ENCODE measurements at regions not wholly inside any gene's neighbourhood (a gene's known extent, or its start where the extent isn't known, plus 50 kb on each side); places are given as distances from the start of the nearest gene placed in this dataset.
"Not testable (repeated sequence)": the region's sequence is repeated elsewhere in the genome, so short reads cannot be mapped to it uniquely, and the experiment has no call there.

DNA sequence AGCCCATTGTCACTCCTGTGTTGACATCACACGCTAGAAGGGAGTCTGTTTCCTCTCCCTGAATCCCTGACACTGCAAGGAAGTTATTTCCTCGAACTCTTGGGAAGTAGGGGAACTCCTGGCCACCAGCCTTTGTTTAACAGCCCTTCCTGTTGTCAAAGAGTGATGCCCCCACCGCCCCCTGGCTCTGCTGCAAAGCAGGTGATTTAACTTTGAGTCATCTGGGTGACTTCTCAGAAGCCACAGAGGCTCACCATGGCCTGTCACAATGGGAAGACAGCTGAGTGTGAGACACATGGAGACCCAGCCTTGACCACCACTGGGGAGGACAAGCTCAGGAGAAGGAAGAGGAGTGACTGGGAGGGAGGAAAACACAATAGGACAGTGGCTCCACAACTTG, 182.8 kb downstream of the PSMG1 start:
- no peak for TF ChIP-seq CTCF (IDR thresholded peaks at IDR 0.05; ENCODE audit: low read depth, low read length)
- H3K27me3 ChIP-seq: no peaks in the 10 kb centered on the region
- peaks cover 3% of the 10 kb centered on the region; the same call in 1 of the 2 replicates for H3K9me3 ChIP-seq
- H3K4me1 ChIP-seq: peaks cover 23% of the 10 kb centered on the region
- H3K4me3 ChIP-seq (ENCODE audit: low read depth, low read length): no peak overlapping the region
- DNase-seq: no peak
- H3K36me3 ChIP-seq: no peaks in the 10 kb centered on the region

GRCh38 chr21:38999161-38999560, 184.1 kb downstream of the PSMG1 start:
- no peak overlapping the region for H3K4me3 ChIP-seq (ENCODE audit: low read depth, low read length)
- H3K9me3 ChIP-seq: peaks cover 3% of the 10 kb centered on the region; the same call in 1 of the 2 replicates
- TF ChIP-seq CTCF (IDR thresholded peaks at IDR 0.05; ENCODE audit: low read depth, low read length): no peak
- DNase-seq: peak; percentile 39
- H3K27me3 ChIP-seq: no peaks in the 10 kb centered on the region
- peaks cover 19% of the 10 kb centered on the region for H3K4me1 ChIP-seq
- H3K36me3 ChIP-seq: no peaks in the 10 kb centered on the region

GRCh38 chr21:38998281-38998680, 185.0 kb downstream of the PSMG1 start:
- peaks cover 19% of the 10 kb centered on the region for H3K4me1 ChIP-seq
- H3K9me3 ChIP-seq; H3K4me3 ChIP-seq (ENCODE audit: low read depth, low read length); DNase-seq; H3K36me3 ChIP-seq; H3K27me3 ChIP-seq: not testable (repeated sequence)

GRCh38 chr21:38997843-38998175, 185.4 kb downstream of the PSMG1 start:
- peaks cover 19% of the 10 kb centered on the region for H3K4me1 ChIP-seq
- H3K36me3 ChIP-seq; DNase-seq; H3K9me3 ChIP-seq; H3K4me3 ChIP-seq (ENCODE audit: low read depth, low read length); H3K27me3 ChIP-seq: not testable (repeated sequence)

DNA sequence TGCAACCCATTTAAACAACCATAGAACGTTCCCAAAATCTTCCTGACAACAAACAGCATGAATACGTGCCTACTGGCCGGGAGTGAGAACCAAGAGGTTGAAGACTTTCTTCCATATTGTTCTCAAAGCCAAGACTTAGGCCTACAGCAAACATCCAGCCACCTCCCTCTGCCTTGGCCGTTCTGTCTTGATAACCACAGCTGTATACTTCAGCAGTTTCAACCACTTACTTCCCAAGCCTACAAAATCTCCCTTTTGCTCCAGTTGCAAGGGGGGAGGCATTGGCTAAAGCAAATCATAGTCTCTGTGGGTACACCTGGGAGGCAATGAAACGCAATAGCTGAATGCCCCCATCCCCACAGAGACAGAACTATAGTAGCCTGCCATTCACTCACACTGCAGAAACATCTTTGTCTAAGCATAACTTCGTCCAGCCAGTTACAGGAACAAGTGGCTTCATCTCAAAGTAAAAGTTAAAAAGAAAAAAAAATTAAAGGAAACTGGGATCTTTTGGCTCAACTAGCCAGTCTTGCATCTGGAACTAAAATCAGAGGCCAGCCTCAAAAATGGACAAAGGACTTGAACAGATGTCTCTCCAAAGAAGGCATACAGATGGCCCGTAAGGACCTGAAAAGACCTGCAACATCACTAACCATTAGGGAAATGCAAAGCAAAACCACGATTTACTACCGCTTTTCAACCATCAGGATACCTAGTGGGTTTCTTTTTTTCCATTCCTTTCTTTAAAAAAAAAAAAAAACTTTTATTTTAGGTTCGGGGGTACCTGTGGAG, 186.0 kb downstream of the PSMG1 start:
- Histone ChIP-seq H3K9me3 (peaks cover 3% of the 10 kb centered on the region; the same call in 1 of the 2 replicates), H3K4me3 (ENCODE audit: low read depth, low read length) (no peak overlapping the region), H3K36me3 (no peaks in the 10 kb centered on the region), H3K4me1 (peaks cover 19% of the 10 kb centered on the region), H3K27me3 (no peaks in the 10 kb centered on the region)
- TF ChIP-seq CTCF (IDR thresholded peaks at IDR 0.05; ENCODE audit: low read depth, low read length): no peak
- no peak for DNase-seq

DNA sequence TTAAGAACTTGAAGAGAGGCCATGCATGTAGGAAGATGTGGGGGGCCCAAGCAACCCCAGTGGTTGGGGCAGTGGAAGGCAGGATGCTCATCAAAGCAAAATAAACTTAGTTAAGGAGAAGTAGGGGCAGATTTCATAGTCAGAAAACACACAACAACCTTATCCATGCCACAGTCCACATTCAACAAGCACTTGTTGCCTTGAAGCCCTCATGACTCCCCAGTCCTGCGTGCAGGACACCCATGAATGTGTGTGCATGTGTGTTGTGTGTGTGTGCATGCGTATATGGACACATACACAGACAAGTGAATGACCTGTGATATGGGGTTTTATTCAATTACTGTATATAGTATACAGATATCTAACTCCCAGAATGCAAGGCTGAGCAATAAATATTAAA, 186.9 kb downstream of the PSMG1 start:
- Histone ChIP-seq H3K4me3 (ENCODE audit: low read depth, low read length) (no peak overlapping the region), H3K4me1 (peaks cover 19% of the 10 kb centered on the region), H3K36me3 (no peaks in the 10 kb centered on the region), H3K27me3 (no peaks in the 10 kb centered on the region), H3K9me3 (peaks cover 3% of the 10 kb centered on the region; the same call in 1 of the 2 replicates)
- no peak for TF ChIP-seq CTCF (IDR thresholded peaks at IDR 0.05; ENCODE audit: low read depth, low read length)
- DNase-seq: no peak

DNA sequence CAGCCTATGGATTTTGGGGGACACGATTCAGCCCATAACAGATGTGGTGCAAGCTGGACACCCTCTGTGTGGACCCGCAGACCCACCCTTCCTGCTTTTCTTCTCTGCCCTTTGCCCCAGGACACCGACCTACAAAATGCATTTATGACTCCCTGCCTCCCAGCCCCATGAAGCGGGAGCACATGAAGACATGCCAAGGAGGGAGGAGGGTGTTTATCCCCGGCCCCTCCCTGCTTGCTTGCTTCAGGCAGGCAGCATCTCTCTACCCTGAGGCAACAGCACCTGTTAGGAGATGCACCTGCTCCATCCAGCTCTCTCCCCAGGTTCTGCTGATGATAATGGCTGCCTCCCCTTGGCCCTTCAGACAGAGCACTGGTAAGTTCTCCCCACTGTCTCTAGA, 187.5 kb downstream of the PSMG1 start:
- no peak for DNase-seq
- no peaks in the 10 kb centered on the region for H3K27me3 ChIP-seq
- H3K4me3 ChIP-seq (ENCODE audit: low read depth, low read length): no peak overlapping the region
- peaks cover 19% of the 10 kb centered on the region for H3K4me1 ChIP-seq
- H3K9me3 ChIP-seq: peaks cover 3% of the 10 kb centered on the region; the same call in 1 of the 2 replicates
- H3K36me3 ChIP-seq: no peaks in the 10 kb centered on the region
- TF ChIP-seq CTCF (IDR thresholded peaks at IDR 0.05; ENCODE audit: low read depth, low read length): no peak

Measured in BE2C (cell line).